GM21717 (cell line): ENCODE measurements at regions not wholly inside any gene's neighbourhood (a gene's known extent, or its start where the extent isn't known, plus 50 kb on each side); places are given as distances from the start of the nearest gene placed in this dataset.
A peak's percentile ranks its signal among the peaks of the same experiment; 100 is the strongest.
"Not testable (repeated sequence)": the region's sequence is repeated elsewhere in the genome, so short reads cannot be mapped to it uniquely, and the experiment has no call there.

ENCODE experiments used
- ATAC-seq: cut with Tn5 transposase; IDR thresholded peaks from one replicate; pipeline ENCODE4 v1.9.1; 2021; ENCODE audit warnings: mild to moderate bottlenecking, moderate library complexity; ENCODE audit not compliant: unreplicated experiment

DNA sequence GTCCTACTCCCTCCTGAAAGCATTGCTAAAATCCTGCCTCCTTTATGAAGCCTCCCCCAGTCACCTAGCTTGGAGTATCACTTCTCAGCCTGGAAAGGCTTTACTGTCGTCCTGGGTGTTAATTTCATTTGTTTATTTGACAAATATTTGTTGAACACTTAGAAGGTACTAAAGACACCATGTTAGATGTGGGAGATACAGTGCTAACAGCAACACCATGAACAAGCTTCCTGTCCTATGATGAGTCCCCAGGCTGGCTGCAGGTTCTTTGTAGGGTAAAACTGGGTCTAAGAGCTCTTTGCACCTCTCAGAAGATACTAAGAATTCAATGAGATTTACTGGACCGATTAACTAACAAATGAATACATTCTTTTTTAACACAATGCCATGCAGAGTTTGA lies 109.2 kb upstream of the TMEM170B start:
- ATAC-seq, result no peak

DNA sequence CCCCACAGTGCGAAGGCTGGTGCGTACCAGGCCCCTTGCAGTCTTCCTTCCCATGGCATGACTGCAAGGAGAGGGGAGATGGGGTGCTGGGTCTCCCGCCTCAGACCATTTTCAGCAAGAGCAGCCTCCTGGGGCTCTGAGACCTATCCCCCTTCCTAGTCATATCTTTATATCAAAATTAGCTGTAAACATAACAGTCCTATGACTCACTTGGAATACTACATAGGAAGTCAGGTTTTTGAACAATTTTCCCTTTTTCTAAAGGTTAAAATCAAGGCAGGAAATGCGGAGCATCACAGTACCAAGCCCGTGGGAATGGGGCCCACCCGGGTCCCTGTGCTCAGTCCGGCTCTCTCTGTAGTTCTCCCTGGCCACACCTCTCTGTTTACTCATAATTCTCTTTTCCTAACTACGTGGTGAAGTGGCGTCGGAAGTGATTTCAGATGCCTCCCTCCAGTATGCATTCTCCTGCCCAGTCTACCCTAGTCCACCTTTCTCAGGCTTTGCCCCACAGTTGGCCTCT lies 109.8 kb upstream of the TMEM170B start:
- no peak for ATAC-seq

DNA sequence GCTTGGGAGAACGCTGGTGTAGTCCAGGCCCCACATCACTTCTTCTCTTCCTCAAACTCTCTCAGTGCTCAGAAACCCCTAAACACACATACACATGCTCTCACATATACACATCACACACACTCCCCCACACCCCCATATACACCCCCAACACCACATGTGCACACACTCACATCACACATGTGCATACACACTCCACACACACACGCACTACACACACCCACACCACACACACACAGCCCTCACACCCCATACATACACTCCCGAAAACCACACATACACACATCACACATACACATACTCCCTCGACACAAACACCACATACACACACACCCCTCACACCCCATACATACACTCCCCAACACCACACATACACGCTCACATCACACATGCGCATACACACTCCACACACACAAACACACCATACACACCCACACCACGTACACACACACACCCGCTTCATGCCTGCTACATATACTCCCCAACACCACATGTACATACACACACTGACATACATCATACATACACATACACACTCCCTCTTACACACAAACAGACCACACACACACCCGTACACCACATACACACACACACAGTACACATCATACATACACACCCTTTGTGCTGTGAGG lies 110.3 kb upstream of the TMEM170B start:
- ATAC-seq, result no peak

DNA sequence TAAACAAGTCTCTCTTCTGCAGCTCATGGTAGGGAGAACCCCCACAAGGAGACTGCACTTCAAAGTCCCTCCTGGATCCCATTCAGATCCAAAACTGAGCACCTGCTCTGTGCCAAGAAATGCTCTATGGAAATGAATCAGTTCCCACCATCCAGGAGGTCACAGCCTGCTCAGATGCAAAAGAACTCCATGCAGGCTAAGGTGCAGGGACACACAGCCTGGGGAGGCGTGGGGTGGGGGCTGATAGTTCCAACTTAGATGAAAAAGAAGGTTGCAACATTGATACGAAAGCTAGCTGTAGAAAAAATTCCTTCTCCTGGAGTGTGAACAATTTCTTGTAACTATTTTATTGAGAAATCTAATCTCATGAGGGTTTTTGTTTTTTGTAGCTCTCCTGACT lies 111.0 kb upstream of the TMEM170B start:
- ATAC-seq, result no peak

DNA sequence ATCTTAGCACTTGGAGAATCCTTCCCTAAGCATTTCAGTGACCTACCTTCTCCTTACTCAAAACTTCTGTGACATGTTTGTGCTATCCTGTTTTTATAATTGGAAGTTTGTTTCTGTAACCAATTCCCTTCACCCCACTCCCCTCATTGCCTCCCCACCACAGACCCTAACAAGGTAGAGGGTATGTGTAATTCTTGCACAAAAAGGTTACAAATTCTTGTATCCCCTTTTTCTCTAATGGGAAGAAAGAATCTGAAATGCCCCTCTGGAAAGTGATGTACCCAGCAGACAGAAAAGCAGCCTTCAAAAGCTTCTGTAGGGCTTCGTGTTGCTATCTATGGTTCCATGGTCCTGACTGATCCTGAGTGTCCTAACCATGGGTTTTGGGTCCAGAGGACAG lies 111.7 kb upstream of the TMEM170B start:
- ATAC-seq, result no peak

DNA sequence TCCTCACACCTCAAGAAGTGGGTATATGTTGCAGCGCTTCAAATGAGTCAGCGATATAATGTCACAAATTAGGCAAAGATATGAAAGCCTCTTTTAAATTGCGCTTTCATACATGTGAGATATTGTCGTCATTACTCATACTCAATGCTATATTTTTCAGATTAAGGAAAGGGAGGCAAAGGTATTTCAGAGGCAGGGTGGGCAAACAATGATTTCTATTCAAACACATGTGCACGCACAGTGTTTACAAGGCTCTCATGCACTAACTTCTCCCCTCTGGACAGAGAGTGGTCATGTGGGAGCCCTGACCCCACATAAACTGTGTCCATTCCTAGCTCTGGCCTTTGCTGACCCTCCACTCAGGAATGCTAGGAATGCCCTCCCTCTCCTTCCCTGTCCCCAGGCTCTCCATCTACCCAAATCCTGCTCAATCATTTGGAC lies 112.1 kb upstream of the TMEM170B start:
- no peak for ATAC-seq

- no peak for ATAC-seq
These were observed 113.0 kb upstream of the TMEM170B start for GRCh38 chr6:11424395-11425034.

DNA sequence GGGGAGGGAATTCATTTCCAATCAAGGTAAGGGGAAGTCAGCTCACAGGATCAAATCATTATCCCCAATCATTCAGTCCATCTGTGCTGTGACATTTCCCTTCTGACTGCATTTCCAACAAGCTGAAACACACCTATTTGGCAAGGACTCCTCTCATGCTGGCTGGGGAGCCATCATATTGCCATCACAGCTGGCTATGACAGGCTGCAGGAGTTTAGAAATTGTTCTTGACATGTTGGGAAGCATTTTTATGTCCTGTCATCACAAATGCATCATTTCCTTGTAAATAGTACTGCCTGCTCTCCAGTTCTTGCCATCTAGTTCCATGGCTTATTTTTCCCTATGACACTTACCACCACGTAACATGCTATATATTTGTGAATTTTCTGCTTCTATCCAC lies 113.9 kb upstream of the TMEM170B start:
- ATAC-seq, result no peak

DNA sequence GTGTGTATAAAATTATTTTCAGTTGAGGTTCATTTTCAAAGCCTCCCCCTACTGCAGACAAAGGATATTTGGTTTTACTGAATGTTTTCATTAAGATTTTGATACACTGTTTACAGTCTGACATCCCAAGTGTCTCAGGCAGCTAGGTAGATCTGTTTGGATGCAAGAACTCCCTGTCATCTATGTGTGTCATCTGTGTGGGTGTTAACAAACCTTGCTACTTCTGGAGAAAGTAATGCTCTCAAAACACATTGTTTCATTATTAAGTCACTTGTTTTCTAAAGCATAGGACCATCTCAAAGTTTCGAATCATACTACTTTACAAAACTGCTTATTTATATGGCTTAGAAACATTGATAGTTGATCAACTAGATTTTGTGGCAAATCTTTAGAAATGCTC lies 114.5 kb upstream of the TMEM170B start:
- peak; percentile 73 for ATAC-seq

DNA sequence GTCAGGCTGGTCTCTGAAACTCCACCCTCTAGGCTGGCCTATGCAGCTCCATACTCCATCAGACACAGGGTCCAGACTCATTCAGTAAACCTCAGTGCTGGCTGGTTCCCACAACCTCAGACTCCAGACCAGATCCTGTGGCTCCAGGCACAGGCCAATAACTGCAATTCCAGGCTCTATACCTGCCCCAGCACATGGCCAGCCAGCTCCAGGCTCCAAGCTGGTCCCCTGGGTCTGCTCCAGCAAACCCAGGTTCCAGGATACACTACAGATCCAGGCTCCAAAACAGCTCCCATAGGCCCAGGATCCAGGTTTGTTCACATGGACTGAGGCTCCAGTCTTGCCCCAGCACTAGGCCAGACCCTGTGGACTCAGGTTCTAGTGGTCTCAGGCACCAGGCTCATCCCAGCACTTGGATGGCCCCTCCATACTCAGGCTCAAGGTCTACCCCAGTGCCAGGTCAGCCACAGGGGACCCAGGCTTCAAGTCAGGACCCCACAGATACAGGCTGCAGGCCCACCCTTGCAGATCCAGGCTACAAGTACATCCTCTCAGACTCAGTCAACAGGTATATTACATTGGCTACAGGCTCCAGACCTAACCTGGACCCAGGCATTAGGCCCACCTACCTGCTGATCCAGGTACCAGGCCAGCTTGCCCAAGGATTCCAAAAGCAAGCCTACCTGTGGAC lies 117.6 kb upstream of the TMEM170B start:
- no peak for ATAC-seq

DNA sequence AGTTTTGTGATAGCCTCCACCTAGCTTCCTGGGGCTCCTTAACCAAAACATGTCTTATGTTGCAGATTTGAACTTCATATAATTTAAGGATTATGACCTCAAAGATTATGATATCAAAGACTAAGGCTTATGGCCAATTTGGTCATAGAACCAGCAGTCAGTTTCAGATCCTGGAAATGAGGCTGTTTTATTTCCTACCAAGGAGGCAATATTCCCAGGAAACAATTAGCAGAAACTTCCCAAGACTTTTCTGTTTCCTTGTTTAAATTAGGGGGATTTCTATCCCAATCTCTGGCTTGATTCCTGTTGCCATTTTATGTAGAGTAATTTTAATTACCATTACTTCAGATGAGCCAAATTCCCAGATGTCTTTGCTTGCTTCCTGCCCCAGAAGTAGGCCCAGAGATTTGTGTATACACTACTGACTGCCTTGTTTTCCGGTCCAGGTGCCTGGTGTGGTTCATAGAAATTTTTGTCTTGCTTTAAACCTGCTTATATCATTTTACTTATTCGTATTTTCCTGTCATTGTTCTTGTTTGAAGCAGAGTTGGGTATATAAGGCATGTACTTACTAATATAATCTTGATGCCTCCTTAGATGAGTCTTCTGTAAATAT lies 119.2 kb upstream of the TMEM170B start:
- no peak for ATAC-seq

GRCh38 chr6:11416936-11417576 lies 120.5 kb upstream of the TMEM170B start:
- no peak for ATAC-seq

- ATAC-seq, result not testable (repeated sequence)
These were observed 121.2 kb upstream of the TMEM170B start for GRCh38 chr6:11416099-11416935.

- no peak for ATAC-seq
These were observed 122.0 kb upstream of the TMEM170B start for GRCh38 chr6:11415557-11415956.

DNA sequence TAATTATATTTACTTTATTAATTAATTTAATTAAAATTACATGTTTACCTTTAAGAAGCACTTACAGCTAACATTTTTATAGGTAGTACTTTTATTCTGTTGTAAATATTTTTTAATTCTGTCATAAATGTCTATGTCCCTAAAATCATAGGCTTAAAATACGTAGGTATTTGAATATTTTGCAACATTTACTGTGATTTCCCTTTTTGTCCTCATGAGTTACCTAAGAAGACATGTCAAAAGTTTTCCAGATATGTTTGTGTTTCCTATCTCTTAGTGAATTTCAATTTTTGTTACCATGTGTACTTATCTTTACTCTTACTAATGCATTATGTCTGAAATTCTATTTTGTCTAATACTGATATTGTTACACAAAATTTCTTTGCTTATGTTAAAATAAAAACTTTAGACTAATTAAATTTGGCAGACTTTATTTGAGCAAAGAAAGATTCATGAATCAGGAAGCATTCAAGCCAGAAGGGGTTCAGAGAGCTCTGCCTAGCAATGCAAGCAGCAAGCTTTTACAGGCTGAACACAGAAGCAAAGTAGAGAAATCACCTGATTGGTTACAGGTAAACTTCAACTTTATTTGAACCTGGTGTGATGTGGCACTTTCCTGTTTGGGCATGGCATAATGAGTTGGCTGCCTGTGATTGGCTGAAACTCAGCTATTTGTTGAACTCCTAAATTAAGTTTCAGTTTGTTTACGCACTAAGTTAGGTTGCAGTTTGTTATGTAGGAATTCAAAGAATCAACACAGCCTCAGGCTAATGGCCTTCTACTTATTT lies 123.2 kb upstream of the TMEM170B start:
- ATAC-seq, result no peak

DNA sequence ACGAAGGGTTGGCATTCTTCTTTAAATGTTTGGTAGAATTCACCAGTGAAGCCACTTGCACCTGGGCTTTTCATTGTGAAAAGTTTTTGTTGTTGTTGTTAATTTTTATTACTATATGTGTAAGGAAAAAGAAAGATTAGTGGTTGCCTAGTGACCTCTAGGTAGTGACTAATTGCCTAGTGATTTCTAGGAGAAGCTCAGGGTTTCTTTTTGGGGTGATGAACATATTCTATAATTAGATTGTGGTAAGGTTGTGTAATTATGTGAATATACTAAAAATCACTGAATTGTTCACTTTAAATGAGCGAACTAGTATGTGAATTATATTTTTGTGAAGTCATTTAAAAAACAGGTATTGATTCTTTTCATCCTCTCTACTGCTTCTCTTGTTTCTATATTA lies 123.8 kb upstream of the TMEM170B start:
- no peak for ATAC-seq

- no peak for ATAC-seq
These were observed 124.3 kb upstream of the TMEM170B start for GRCh38 chr6:11413117-11413687.

- no peak for ATAC-seq
These were observed 124.9 kb upstream of the TMEM170B start for GRCh38 chr6:11412616-11413015.

DNA sequence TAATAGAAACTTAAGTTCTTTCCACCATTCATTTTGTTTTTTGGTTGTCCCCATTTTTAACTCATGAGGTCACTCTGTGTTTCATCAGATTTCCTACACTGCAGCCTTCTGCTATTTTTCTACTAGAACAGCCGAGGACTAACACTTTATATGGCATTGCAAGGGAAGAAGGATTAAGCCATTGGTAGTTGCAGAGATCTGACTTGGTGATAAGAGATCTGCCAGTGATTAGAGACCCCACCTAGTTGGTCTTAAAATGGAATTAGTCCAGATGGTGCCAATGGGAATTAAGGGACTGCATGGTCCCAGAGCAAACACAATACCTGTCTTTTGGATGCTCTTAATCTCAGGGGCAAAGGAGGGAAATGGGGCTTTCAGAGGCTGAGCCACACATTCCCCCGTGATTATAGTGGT lies 125.5 kb upstream of the TMEM170B start:
- no peak for ATAC-seq
